ENCODE measurements at regions not wholly inside any gene's neighbourhood (a gene's known extent, or its start where the extent isn't known, plus 50 kb on each side); places are given as distances from the start of the nearest gene placed in this dataset.

- no peak for TF ChIP-seq CTCF (IDR thresholded peaks at IDR 0.05; ENCODE audit: low read depth, low read length, missing input control)
- no peak for TF ChIP-seq TAF1 (conservative IDR thresholded peaks at IDR 0.05)
- no peak for TF ChIP-seq YY1 (IDR thresholded peaks at IDR 0.05)
- TF ChIP-seq MAX (IDR thresholded peaks at IDR 0.05) = no peak
- no peak for TF ChIP-seq SP1 (IDR thresholded peaks at IDR 0.05)
- TF ChIP-seq RAD21 (IDR thresholded peaks at IDR 0.05) = no peak
- no peak for TF ChIP-seq ATF3 (IDR thresholded peaks at IDR 0.05)
- no peak for TF ChIP-seq REST (IDR thresholded peaks at IDR 0.05)
Measured at GRCh38 chr12:67439611-67440010, 170.5 kb downstream of the CAND1 start.
